ENCODE measurements at regions not wholly inside any gene's neighbourhood (a gene's known extent, or its start where the extent isn't known, plus 50 kb on each side); places are given as distances from the start of the nearest gene placed in this dataset.
"Not testable (repeated sequence)": the region's sequence is repeated elsewhere in the genome, so short reads cannot be mapped to it uniquely, and the experiment has no call there.

DNA sequence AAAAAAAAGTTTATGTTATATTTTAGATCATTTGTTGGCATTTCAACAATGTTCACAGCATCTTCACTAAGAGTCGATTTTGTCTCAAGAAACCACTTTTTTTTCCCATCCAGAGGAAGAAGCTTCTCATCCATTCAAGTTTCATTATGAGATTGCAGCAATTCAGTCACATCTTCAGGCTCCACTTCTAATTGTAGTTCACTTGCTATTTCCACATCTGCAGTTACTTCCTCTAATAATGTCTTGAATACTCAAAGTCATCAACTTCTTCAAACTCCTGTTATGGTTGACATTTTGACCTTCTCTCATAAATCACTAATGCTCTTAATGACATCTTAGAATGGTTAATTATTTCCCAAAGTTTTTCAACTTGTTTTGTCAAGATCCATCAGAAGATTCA, 61.3 kb upstream of the CHORDC1 start:
- in situ Hi-C loops (cut with HindIII; ENCODE audit: low pct_unique_long_range_greater_than_20kb, low sequenced_read_pairs), result no loop called here
- DNase-seq (ENCODE audit: low read depth, low spot score) (no peak), ATAC-seq (no peak)
- H3K9me3 ChIP-seq (ENCODE audit: control insufficient read depth, insufficient read depth, low read depth, low read length), result no peaks in the 10 kb centered on the region
- H3K4me3 ChIP-seq (ENCODE audit: low read depth in 2 of 2, low read length in 2 of 2), result no peak overlapping the region
- no peaks in the 10 kb centered on the region for H3K27me3 ChIP-seq (ENCODE audit: control insufficient read depth, insufficient read depth, low read length)
- intact Hi-C loops (cut with micrococcal nuclease; ENCODE audit: unreplicated experiment), result no loop called here
- H3K27ac ChIP-seq (ENCODE audit: low read length), result no peak overlapping the region
- no TSS peak for BruUV-seq (replicated peaks)
- TF ChIP-seq SIN3A (IDR thresholded peaks at IDR 0.05; ENCODE audit: borderline replicate concordance, insufficient read depth, low read depth, low read length), result no peak
- TF ChIP-seq POLR2AphosphoS5 (IDR thresholded peaks at IDR 0.05; ENCODE audit: low read depth, low read length), result no peak
- TF ChIP-seq, protein P1, sequence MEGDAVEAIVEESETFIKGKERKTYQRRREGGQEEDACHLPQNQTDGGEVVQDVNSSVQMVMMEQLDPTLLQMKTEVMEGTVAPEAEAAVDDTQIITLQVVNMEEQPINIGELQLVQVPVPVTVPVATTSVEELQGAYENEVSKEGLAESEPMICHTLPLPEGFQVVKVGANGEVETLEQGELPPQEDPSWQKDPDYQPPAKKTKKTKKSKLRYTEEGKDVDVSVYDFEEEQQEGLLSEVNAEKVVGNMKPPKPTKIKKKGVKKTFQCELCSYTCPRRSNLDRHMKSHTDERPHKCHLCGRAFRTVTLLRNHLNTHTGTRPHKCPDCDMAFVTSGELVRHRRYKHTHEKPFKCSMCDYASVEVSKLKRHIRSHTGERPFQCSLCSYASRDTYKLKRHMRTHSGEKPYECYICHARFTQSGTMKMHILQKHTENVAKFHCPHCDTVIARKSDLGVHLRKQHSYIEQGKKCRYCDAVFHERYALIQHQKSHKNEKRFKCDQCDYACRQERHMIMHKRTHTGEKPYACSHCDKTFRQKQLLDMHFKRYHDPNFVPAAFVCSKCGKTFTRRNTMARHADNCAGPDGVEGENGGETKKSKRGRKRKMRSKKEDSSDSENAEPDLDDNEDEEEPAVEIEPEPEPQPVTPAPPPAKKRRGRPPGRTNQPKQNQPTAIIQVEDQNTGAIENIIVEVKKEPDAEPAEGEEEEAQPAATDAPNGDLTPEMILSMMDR (IDR thresholded peaks at IDR 0.05), result no peak
- TF ChIP-seq TCF7L2 (IDR thresholded peaks at IDR 0.05; ENCODE audit: low read depth, low read length), result no peak
- TF ChIP-seq, protein P2, sequence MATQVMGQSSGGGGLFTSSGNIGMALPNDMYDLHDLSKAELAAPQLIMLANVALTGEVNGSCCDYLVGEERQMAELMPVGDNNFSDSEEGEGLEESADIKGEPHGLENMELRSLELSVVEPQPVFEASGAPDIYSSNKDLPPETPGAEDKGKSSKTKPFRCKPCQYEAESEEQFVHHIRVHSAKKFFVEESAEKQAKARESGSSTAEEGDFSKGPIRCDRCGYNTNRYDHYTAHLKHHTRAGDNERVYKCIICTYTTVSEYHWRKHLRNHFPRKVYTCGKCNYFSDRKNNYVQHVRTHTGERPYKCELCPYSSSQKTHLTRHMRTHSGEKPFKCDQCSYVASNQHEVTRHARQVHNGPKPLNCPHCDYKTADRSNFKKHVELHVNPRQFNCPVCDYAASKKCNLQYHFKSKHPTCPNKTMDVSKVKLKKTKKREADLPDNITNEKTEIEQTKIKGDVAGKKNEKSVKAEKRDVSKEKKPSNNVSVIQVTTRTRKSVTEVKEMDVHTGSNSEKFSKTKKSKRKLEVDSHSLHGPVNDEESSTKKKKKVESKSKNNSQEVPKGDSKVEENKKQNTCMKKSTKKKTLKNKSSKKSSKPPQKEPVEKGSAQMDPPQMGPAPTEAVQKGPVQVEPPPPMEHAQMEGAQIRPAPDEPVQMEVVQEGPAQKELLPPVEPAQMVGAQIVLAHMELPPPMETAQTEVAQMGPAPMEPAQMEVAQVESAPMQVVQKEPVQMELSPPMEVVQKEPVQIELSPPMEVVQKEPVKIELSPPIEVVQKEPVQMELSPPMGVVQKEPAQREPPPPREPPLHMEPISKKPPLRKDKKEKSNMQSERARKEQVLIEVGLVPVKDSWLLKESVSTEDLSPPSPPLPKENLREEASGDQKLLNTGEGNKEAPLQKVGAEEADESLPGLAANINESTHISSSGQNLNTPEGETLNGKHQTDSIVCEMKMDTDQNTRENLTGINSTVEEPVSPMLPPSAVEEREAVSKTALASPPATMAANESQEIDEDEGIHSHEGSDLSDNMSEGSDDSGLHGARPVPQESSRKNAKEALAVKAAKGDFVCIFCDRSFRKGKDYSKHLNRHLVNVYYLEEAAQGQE (IDR thresholded peaks at IDR 0.05; ENCODE audit: insufficient read depth in 1 of 2, low read depth in 2 of 2, low read length in 1 of 2), result no peak
- ChIA-PET CTCF (no interaction called here), POLR2A (no interaction called here)
- H3K4me1 ChIP-seq (ENCODE audit: control insufficient read depth, insufficient read depth, low read length), result no peaks in the 10 kb centered on the region
- no peaks in the 10 kb centered on the region for H3K36me3 ChIP-seq (ENCODE audit: control insufficient read depth, insufficient read depth, low read length)

DNA sequence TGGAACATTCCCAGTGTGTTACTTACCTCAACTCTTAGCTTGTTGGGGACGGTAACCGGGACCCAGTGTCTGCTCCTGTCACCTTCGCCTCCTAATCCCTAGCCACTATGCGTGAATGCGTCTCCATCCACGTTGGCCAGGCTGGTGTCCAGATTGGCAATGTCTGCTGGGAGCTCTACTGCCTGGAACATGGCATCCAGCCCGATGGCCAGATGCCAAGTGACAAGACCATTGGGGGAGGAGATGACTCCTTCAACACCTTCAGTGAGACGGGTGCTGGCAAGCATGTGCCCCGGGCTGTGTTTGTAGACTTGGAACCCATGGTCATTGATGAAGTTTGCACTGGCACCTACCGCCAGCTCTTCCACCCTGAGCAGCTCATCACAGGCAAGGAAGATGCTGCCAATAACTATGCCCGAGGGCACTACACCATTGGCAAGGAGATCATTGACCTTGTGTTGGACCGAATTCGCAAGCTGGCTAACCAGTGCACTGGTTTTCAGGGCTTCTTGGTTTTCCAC, 59.8 kb upstream of the CHORDC1 start:
- H3K4me3 ChIP-seq (ENCODE audit: low read depth in 2 of 2, low read length in 2 of 2); H3K36me3 ChIP-seq (ENCODE audit: control insufficient read depth, insufficient read depth, low read length); H3K4me1 ChIP-seq (ENCODE audit: control insufficient read depth, insufficient read depth, low read length); intact Hi-C loops (cut with micrococcal nuclease; ENCODE audit: unreplicated experiment); DNase-seq (ENCODE audit: low read depth, low spot score); H3K27me3 ChIP-seq (ENCODE audit: control insufficient read depth, insufficient read depth, low read length); POLR2A ChIA-PET; in situ Hi-C loops (cut with HindIII; ENCODE audit: low pct_unique_long_range_greater_than_20kb, low sequenced_read_pairs); ATAC-seq; H3K9me3 ChIP-seq (ENCODE audit: control insufficient read depth, insufficient read depth, low read depth, low read length); BruUV-seq (replicated peaks); H3K27ac ChIP-seq (ENCODE audit: low read length); CTCF ChIA-PET: not testable (repeated sequence)

DNA sequence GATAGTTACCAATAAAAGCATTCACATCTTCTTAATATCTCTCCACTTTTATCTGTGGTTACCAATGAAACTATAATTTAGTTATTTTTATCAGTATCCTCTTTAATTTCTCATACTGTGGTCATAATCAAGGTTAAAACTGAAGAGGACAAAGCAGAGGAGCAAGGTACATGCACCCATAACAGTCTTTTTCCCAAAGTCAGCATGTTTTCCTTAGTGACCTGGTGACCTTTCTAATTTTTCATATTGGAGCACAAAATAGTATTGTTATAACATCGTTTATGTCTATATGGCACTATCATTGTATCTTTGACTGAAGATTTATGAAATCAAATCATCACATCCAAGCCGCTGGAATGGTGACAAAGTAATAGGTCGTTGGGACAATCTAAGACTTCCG, 51.5 kb upstream of the CHORDC1 start:
- Histone ChIP-seq H3K9me3 (ENCODE audit: control insufficient read depth, insufficient read depth, low read depth, low read length) (no peaks in the 10 kb centered on the region), H3K4me3 (ENCODE audit: low read depth in 2 of 2, low read length in 2 of 2) (no peak overlapping the region), H3K36me3 (ENCODE audit: control insufficient read depth, insufficient read depth, low read length) (no peaks in the 10 kb centered on the region), H3K4me1 (ENCODE audit: control insufficient read depth, insufficient read depth, low read length) (no peaks in the 10 kb centered on the region), H3K27ac (ENCODE audit: low read length) (no peak overlapping the region), H3K27me3 (ENCODE audit: control insufficient read depth, insufficient read depth, low read length) (no peaks in the 10 kb centered on the region; the same call in 1 of the 2 replicates)
- CTCF ChIA-PET, result no interaction called here
- BruUV-seq (replicated peaks), result no TSS peak
- POLR2A ChIA-PET, result no interaction called here
- TF ChIP-seq, protein P2 (IDR thresholded peaks at IDR 0.05; ENCODE audit: insufficient read depth in 1 of 2, low read depth in 2 of 2, low read length in 1 of 2), result no peak
- TF ChIP-seq SIN3A (IDR thresholded peaks at IDR 0.05; ENCODE audit: borderline replicate concordance, insufficient read depth, low read depth, low read length), result no peak
- no peak for TF ChIP-seq POLR2AphosphoS5 (IDR thresholded peaks at IDR 0.05; ENCODE audit: low read depth, low read length)
- TF ChIP-seq, protein P1 (IDR thresholded peaks at IDR 0.05), result no peak
- no peak for TF ChIP-seq TCF7L2 (IDR thresholded peaks at IDR 0.05; ENCODE audit: low read depth, low read length)
- DNase-seq (ENCODE audit: low read depth, low spot score), result no peak
- intact Hi-C loops (cut with micrococcal nuclease; ENCODE audit: unreplicated experiment), result no loop called here
- in situ Hi-C loops (cut with HindIII; ENCODE audit: low pct_unique_long_range_greater_than_20kb, low sequenced_read_pairs), result no loop called here
- no peak for ATAC-seq
